SKM-1 treated with dmso at 0.1 percent for 144 hours (cell line): ENCODE measurements at regions not wholly inside any gene's neighbourhood (a gene's known extent, or its start where the extent isn't known, plus 50 kb on each side); places are given as distances from the start of the nearest gene placed in this dataset.
A peak's percentile ranks its signal among the peaks of the same experiment; 100 is the strongest.

Experiments used
- DNase-seq: peaks from one replicate; lab custom pipeline; 2025; ENCODE audit not compliant: unreplicated experiment; lab: John Stamatoyannopoulos, UW

DNA sequence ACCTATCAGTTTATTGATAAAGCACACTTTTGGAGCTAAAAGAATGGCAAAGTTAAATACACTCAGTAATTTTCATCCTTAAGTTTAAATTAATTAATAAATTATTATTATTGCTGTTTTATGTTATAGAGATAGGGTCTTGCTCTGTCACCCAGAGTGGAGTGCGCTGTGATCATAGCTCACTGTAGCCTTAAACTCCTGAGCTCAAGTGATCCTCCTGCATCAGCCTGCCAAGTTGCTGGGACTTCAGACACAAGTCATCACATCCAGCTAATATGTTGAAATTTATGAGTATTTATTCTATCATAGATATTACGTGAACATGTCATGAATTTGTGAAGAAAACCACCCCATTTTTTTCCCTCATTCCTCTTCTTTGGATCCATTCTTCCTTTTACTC, 64.2 kb downstream of the GJA1 start:
- DNase-seq: no peak

DNA sequence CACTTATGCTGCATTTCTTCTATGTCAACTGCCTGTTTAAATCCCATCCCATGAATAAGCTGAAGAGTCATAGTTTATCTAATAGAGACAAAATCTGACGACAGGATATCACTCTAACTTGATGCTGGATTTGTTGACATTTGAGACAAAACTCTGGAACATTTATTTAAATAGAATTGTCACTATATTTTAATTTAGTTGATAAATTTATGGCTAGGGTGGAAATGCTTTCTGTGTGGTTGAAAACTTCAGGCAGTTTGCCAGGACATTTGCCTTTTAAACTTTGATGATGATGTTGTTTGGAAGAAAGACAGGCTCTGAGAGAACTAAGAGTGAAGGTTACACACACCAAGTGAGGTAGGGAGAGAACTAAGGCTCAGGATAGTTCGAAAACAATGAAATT, 68.1 kb downstream of the GJA1 start:
- DNase-seq: no peak

- DNase-seq: peak; percentile 36
Measured at GRCh38 chr6:121504227-121504626, 68.8 kb downstream of the GJA1 start.

- DNase-seq: no peak
Measured at GRCh38 chr6:121505284-121505683, 69.8 kb downstream of the GJA1 start.

DNA sequence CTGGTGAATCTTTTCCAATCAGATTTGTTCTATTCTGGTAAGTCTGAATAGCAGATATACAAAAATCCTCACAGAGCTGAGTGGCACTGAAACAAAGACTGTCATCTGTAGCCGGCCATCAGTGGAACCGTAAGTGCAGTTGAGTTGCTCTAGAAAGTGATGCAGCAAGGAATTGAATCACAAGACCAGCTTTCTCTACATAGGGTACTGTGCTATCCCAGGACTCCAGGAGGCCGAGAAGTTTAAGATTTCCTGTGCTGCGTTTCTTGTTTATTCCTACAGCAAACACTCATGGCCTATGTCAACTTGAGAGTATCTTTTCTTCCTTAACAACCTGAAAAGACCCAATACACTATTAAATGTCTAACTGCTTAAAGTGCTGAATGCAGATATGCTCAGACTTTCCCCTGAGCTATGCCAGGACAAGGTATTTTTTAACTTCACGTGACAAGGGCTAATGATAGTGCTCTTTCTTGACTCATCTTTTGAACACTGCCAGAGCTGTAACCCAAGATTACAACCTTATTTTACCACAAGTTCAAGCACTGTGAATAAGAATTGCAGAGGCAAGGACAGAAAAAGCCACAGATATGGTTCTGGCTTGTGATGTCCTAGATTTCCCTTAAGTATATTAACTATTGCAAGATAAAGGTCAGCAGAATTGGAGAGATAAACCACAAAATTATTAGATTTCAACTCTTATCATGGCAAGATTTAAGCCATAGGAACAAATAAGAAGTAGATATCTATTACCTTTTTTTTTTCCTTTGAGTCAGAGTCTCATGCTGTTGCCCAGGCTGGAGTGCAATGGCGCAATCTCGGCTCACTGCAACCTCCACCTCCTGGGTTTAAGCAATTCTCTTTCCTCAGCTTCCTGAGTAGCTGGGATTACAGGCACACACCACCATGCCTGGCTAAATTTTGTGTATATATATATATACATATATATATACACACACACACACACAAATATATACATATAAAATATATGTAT, 71.6 kb downstream of the GJA1 start:
- no peak for DNase-seq

DNA sequence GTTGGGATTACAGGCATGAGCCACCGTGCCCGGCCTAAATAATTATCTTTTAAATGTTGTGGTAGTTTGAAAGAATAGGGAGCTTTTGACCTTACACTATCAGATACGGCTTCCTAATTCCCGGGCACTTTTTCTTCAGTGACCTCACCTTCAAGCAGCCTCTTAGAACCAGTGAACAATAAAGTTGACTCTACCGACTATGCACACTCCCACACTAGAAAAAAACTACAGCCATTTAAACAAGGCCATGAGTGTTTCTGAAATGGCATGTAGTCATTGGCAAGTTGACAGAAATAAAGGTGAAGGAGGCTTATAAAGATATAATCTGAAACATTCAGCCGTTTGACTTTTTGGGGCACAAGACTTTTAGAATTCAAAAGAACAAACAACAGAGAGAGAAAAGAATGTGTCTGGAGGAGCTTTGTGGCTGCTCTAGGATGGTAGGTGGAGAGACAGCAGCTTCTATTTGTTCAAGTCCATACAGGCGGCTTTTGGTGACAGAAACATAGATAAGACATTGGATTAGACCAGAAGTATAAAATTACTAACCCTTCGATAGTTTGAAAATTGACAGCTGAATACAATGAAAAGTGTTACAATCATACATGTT, 75.2 kb downstream of the GJA1 start:
- no peak for DNase-seq

- DNase-seq: no peak
Measured at GRCh38 chr6:121515630-121516265, 80.3 kb downstream of the GJA1 start.

GRCh38 chr6:121516331-121516730, 80.9 kb downstream of the GJA1 start:
- DNase-seq: no peak

- no peak for DNase-seq
Measured at GRCh38 chr6:121520337-121521163, 85.1 kb downstream of the GJA1 start.

DNA sequence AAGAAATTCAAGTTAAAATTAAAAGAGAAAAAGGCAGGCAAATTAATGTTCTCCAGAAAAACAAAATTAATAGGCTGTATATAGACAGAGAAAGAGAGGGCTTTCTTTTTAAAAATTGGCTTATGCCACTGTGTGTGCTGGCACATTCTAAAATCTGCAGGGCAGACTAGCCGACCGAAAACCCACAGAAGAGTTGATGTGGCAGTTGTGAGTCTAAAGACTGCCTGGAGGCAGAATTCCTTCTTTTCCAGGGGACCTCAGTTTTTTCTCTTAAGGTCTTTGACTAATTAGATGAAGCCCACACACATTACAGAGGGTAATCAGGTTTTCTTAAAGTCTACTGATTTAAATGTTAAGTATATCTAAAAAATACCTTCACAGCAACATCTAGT, 85.7 kb downstream of the GJA1 start:
- no peak for DNase-seq

GRCh38 chr6:121522265-121522664, 86.8 kb downstream of the GJA1 start:
- DNase-seq: no peak

DNA sequence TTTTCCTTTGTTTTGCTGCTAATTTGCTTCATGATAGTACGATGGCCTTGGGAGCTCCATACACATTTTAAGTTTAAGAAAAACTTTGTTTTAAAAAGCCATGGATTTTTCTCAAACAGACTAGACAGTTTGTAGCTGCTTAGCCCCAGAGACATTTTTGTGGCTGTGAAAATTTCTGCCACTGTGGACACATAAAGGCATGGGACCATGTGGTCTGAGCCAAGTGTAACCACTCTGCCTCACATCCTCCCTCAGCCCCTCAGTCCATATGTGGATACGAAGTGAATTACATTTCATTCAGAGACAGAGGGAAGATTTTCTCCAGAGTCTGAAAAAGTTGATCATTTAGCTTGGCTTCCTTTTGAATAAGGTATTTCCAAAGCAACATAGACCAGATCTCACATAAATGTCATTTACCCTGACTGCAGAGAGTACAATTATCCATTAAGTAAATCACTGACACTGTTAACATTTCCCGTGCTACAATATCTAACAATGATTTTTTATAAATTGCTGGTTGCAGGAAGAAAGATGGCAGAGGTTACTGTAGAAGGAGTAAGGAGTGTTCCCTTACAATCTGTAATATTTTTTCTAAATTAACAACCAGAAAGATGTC, 87.4 kb downstream of the GJA1 start:
- DNase-seq: no peak

- no peak for DNase-seq
Measured at GRCh38 chr6:121523628-121524027, 88.2 kb downstream of the GJA1 start.

DNA sequence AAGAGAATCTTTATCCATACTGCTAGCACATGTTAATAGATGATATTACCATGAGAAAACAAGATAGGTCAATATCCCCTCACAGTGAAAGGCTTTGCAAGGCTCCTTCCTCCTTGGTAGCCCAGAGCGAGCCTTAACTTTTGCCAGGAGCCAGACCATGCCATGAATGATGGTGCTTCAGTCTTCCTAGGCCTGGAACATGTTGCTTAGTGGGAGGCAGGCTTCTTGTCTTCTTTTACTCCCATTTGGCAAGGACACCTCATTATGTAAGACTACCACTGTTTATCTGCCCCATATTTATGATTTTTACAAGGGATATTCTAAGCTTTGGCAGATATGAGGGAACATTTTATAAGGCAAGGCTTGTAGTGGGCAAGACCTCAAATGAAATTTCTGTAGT, 90.8 kb downstream of the GJA1 start:
- DNase-seq: no peak

DNA sequence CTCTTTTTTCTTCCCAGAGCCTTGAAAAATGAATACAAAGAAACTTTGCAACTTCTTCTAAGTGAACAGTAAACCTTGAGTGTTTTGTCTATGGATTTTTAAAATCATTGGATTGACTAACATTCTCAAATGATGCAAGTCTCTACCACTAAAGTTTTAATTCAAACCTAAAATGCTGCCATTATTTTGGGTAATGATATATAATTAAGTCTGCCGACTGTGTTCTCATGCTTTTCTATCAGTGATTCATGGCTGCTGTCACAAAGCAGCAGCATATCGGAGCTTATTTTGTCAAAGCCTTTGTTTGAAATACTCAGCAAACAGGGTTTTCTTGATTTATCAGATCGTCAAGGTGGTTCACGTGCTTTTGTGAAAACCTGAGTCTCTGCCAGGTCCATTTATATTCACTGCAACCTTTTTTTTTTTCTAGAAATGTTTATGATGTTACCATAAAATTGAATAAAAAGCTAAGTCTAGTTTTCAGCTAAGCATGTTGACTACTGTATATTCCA, 96.3 kb downstream of the GJA1 start:
- no peak for DNase-seq

DNA sequence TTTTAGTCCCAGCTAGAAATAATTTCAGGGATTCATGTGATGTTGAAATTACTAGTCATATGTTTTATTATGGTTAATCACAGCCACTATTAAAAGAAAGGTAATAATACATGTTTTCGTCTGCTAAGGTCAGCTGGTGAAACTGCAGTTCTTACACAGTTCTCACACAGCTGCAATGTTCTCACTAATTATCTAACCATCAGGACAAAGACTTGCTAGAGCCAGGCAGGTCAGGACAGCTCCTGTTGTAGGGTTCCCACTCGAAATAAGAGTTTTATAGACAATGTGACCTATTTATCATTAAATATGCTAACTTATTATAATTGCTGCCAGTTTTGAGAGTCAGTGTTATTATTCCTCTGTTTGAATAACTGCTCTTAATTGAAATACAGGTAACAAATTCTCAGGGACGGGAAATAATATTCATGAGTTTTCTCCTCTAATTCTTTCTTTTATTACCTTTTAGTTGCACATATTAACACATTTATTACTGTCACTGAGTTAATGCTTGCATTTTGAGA, 97.9 kb downstream of the GJA1 start:
- DNase-seq: no peak

- no peak for DNase-seq
Measured at GRCh38 chr6:121535777-121536176, 100.3 kb downstream of the GJA1 start.

DNA sequence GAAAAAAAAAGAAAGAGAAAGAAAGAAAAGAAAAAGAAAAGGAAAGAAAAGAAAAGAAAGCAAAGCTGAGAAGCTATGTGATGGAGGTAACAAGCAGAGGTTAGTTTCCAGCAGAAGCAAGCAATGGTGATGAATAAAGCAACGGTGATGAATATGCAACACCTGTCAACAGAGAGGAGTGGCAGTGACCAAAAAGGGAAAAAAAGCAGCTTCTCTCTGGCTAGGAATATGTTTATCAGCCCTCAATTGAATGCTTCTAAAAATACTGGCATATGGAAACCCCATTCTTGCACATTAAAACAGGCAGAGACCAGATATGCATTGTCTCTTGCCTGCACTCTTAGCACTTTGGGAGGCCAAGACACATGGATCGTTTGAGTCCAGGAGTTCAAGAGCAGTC, 100.9 kb downstream of the GJA1 start:
- DNase-seq: no peak

GRCh38 chr6:121539439-121539838, 104.0 kb downstream of the GJA1 start:
- no peak for DNase-seq

DNA sequence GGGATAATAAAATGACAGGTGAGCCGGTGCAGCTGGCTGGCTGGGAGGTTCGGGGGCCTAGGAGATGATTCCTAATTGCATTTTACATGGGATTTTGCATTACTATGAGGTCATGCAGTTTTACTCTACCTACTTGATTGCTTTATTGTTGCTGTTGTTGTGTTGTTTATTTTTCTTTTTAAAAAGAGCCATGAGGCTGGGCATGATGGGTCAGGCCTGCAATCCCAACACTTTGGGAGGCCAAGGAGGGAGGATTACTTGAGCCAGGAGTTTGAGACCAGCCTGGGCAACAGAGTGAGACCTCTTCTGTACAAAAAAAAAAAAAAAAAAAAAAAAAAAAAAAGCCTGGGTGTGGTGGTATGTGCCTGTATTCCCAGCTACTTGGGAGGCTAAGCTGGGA, 104.8 kb downstream of the GJA1 start:
- no peak for DNase-seq
